ENCODE measurements at regions not wholly inside any gene's neighbourhood (a gene's known extent, or its start where the extent isn't known, plus 50 kb on each side); places are given as distances from the start of the nearest gene placed in this dataset.
"Not testable (repeated sequence)": the region's sequence is repeated elsewhere in the genome, so short reads cannot be mapped to it uniquely, and the experiment has no call there.

- no peaks in the 10 kb centered on the region for H3K4me1 Mint-ChIP-seq
- H3K36me3 Mint-ChIP-seq, result no peaks in the 10 kb centered on the region
- no peaks in the 10 kb centered on the region for H3K27me3 ChIP-seq (ENCODE audit: control insufficient read depth in 2 of 2, insufficient read depth in 2 of 2, low read length in 2 of 2)
- no peak overlapping the region for H3K27ac Mint-ChIP-seq
- CTCF ChIA-PET, result no interaction called here
- no peak overlapping the region for H3K27ac ChIP-seq (ENCODE audit: low read depth, low read length)
- intact Hi-C loops (cut with micrococcal nuclease), result no loop called here
- ATAC-seq (no peak), DNase-seq (no peak)
- H3K4me3 Mint-ChIP-seq, result no peak overlapping the region
- no peaks in the 10 kb centered on the region for H3K4me1 ChIP-seq (ENCODE audit: control insufficient read depth in 2 of 2, insufficient read depth in 2 of 2, low read length in 2 of 2)
- no peaks in the 10 kb centered on the region for H3K36me3 ChIP-seq (ENCODE audit: control insufficient read depth in 2 of 3, insufficient read depth in 3 of 3, low read length in 3 of 3)
- no peaks in the 10 kb centered on the region for H3K9me3 ChIP-seq (ENCODE audit: control insufficient read depth in 2 of 3, low read length in 3 of 3)
- POLR2A ChIA-PET, result no interaction called here
- no peak overlapping the region for H3K4me3 ChIP-seq (ENCODE audit: low read length)
- no peaks in the 10 kb centered on the region for H3K9me3 Mint-ChIP-seq
- peaks cover 0 to 10% (median 2%) of the 10 kb centered on the region in 5 donors for H3K27me3 Mint-ChIP-seq
These were observed 152.0 kb downstream of the NUFIP1 start for GRCh38 chr13:44837250-44837649.

- Mint-ChIP-seq H3K27ac (no peak overlapping the region), H3K36me3 (no peaks in the 10 kb centered on the region), H3K9me3 (no peaks in the 10 kb centered on the region), H3K4me3 (no peak overlapping the region), H3K27me3 (peaks cover 0 to 5% (median 0%) of the 10 kb centered on the region in 5 donors), H3K4me1 (no peaks in the 10 kb centered on the region)
- H3K36me3 ChIP-seq (ENCODE audit: control insufficient read depth in 2 of 3, insufficient read depth in 3 of 3, low read length in 3 of 3), result no peaks in the 10 kb centered on the region
- H3K27ac ChIP-seq (ENCODE audit: low read depth, low read length), result no peak overlapping the region
- CTCF ChIA-PET, result no interaction called here
- no peak overlapping the region for H3K4me3 ChIP-seq (ENCODE audit: low read length)
- H3K4me1 ChIP-seq (ENCODE audit: control insufficient read depth in 2 of 2, insufficient read depth in 2 of 2, low read length in 2 of 2), result no peaks in the 10 kb centered on the region
- ATAC-seq, result no peak
- no peak for DNase-seq
- intact Hi-C loops (cut with micrococcal nuclease), result no loop called here
- no peaks in the 10 kb centered on the region for H3K27me3 ChIP-seq (ENCODE audit: control insufficient read depth in 2 of 2, insufficient read depth in 2 of 2, low read length in 2 of 2)
- no peaks in the 10 kb centered on the region for H3K9me3 ChIP-seq (ENCODE audit: control insufficient read depth in 2 of 3, low read length in 3 of 3)
- POLR2A ChIA-PET, result interaction anchor here (0.6 kb wide), 1 partner anchor 1689 kb away, joined by 3 read pairs; no protein-coding TSS in a partner anchor
These were observed 154.9 kb downstream of the NUFIP1 start for GRCh38 chr13:44834404-44834803.

GRCh38 chr13:44833626-44834025, 155.6 kb downstream of the NUFIP1 start:
- Mint-ChIP-seq H3K9me3 (no peaks in the 10 kb centered on the region), H3K27me3 (peaks cover 0 to 5% (median 0%) of the 10 kb centered on the region in 5 donors), H3K27ac (no peak overlapping the region), H3K36me3 (no peaks in the 10 kb centered on the region), H3K4me1 (no peaks in the 10 kb centered on the region), H3K4me3 (no peak overlapping the region)
- H3K27me3 ChIP-seq (ENCODE audit: control insufficient read depth in 2 of 2, insufficient read depth in 2 of 2, low read length in 2 of 2), result no peaks in the 10 kb centered on the region
- H3K4me1 ChIP-seq (ENCODE audit: control insufficient read depth in 2 of 2, insufficient read depth in 2 of 2, low read length in 2 of 2), result no peaks in the 10 kb centered on the region
- H3K36me3 ChIP-seq (ENCODE audit: control insufficient read depth in 2 of 3, insufficient read depth in 3 of 3, low read length in 3 of 3), result no peaks in the 10 kb centered on the region
- no peak overlapping the region for H3K27ac ChIP-seq (ENCODE audit: low read depth, low read length)
- ChIA-PET CTCF (no interaction called here), POLR2A (no interaction called here)
- intact Hi-C loops (cut with micrococcal nuclease), result no loop called here
- no peak overlapping the region for H3K4me3 ChIP-seq (ENCODE audit: low read length)
- no peaks in the 10 kb centered on the region for H3K9me3 ChIP-seq (ENCODE audit: control insufficient read depth in 2 of 3, low read length in 3 of 3)
- DNase-seq (no peak), ATAC-seq (no peak)

- peaks cover 0 to 5% (median 0%) of the 10 kb centered on the region in 5 donors for H3K27me3 Mint-ChIP-seq
- no peaks in the 10 kb centered on the region for H3K4me1 Mint-ChIP-seq
- CTCF ChIA-PET, result interaction anchor here (0.6 kb wide), 1 partner anchor 56 kb away, joined by 4 read pairs; no protein-coding TSS in a partner anchor
- Histone ChIP-seq H3K4me3 (ENCODE audit: low read length) (no peak overlapping the region), H3K9me3 (ENCODE audit: control insufficient read depth in 2 of 3, low read length in 3 of 3) (no peaks in the 10 kb centered on the region), H3K27me3 (ENCODE audit: control insufficient read depth in 2 of 2, insufficient read depth in 2 of 2, low read length in 2 of 2) (no peaks in the 10 kb centered on the region), H3K27ac (ENCODE audit: low read depth, low read length) (no peak overlapping the region), H3K36me3 (ENCODE audit: control insufficient read depth in 2 of 3, insufficient read depth in 3 of 3, low read length in 3 of 3) (no peaks in the 10 kb centered on the region), H3K4me1 (ENCODE audit: control insufficient read depth in 2 of 2, insufficient read depth in 2 of 2, low read length in 2 of 2) (no peaks in the 10 kb centered on the region)
- no peak overlapping the region for H3K4me3 Mint-ChIP-seq
- intact Hi-C loops (cut with micrococcal nuclease), result no loop called here
- H3K36me3 Mint-ChIP-seq, result no peaks in the 10 kb centered on the region
- no peak for ATAC-seq
- H3K27ac Mint-ChIP-seq, result no peak overlapping the region
- POLR2A ChIA-PET, result no interaction called here
- DNase-seq, result no peak
- no peaks in the 10 kb centered on the region for H3K9me3 Mint-ChIP-seq
These were observed 156.1 kb downstream of the NUFIP1 start for GRCh38 chr13:44833139-44833538.

GRCh38 chr13:44826591-44827350, 162.5 kb downstream of the NUFIP1 start:
- Mint-ChIP-seq H3K36me3 (no peaks in the 10 kb centered on the region), H3K27ac (no peak overlapping the region), H3K4me3 (no peak overlapping the region), H3K27me3 (peaks cover 0 to 2% (median 0%) of the 10 kb centered on the region in 5 donors), H3K4me1 (peaks cover 0 to 2% (median 0%) of the 10 kb centered on the region in 7 donors), H3K9me3 (no peaks in the 10 kb centered on the region)
- CTCF ChIA-PET, result no interaction called here
- DNase-seq (no peak), ATAC-seq (no peak)
- Histone ChIP-seq H3K4me1 (ENCODE audit: control insufficient read depth in 2 of 2, insufficient read depth in 2 of 2, low read length in 2 of 2) (no peaks in the 10 kb centered on the region), H3K27me3 (ENCODE audit: control insufficient read depth in 2 of 2, insufficient read depth in 2 of 2, low read length in 2 of 2) (no peaks in the 10 kb centered on the region), H3K36me3 (ENCODE audit: control insufficient read depth in 2 of 3, insufficient read depth in 3 of 3, low read length in 3 of 3) (no peaks in the 10 kb centered on the region), H3K27ac (ENCODE audit: low read depth, low read length) (no peak overlapping the region), H3K4me3 (ENCODE audit: low read length) (no peak overlapping the region), H3K9me3 (ENCODE audit: control insufficient read depth in 2 of 3, low read length in 3 of 3) (no peaks in the 10 kb centered on the region)
- POLR2A ChIA-PET, result no interaction called here
- intact Hi-C loops (cut with micrococcal nuclease), result no loop called here

- Mint-ChIP-seq H3K9me3 (no peaks in the 10 kb centered on the region), H3K27ac (no peak overlapping the region), H3K4me3 (no peak overlapping the region), H3K36me3 (no peaks in the 10 kb centered on the region), H3K27me3 (peaks cover 0 to 2% (median 0%) of the 10 kb centered on the region in 5 donors), H3K4me1 (peaks cover 0 to 2% (median 0%) of the 10 kb centered on the region in 7 donors)
- intact Hi-C loops (cut with micrococcal nuclease), result no loop called here
- POLR2A ChIA-PET, result no interaction called here
- CTCF ChIA-PET, result no interaction called here
- H3K36me3 ChIP-seq (ENCODE audit: control insufficient read depth in 2 of 3, insufficient read depth in 3 of 3, low read length in 3 of 3), result no peaks in the 10 kb centered on the region
- H3K4me1 ChIP-seq (ENCODE audit: control insufficient read depth in 2 of 2, insufficient read depth in 2 of 2, low read length in 2 of 2), result no peaks in the 10 kb centered on the region
- no peak for ATAC-seq
- DNase-seq, result no peak
- H3K4me3 ChIP-seq (ENCODE audit: low read length), result no peak overlapping the region
- no peaks in the 10 kb centered on the region for H3K27me3 ChIP-seq (ENCODE audit: control insufficient read depth in 2 of 2, insufficient read depth in 2 of 2, low read length in 2 of 2)
- H3K9me3 ChIP-seq (ENCODE audit: control insufficient read depth in 2 of 3, low read length in 3 of 3), result no peaks in the 10 kb centered on the region
- no peak overlapping the region for H3K27ac ChIP-seq (ENCODE audit: low read depth, low read length)
These were observed 163.3 kb downstream of the NUFIP1 start for GRCh38 chr13:44825953-44826352.

GRCh38 chr13:44823555-44823954, 165.7 kb downstream of the NUFIP1 start:
- H3K9me3 ChIP-seq (ENCODE audit: control insufficient read depth in 2 of 3, low read length in 3 of 3); H3K27ac ChIP-seq (ENCODE audit: low read depth, low read length); H3K4me1 Mint-ChIP-seq; H3K27me3 Mint-ChIP-seq; ATAC-seq; H3K36me3 ChIP-seq (ENCODE audit: control insufficient read depth in 2 of 3, insufficient read depth in 3 of 3, low read length in 3 of 3); H3K4me3 ChIP-seq (ENCODE audit: low read length); intact Hi-C loops (cut with micrococcal nuclease); H3K27me3 ChIP-seq (ENCODE audit: control insufficient read depth in 2 of 2, insufficient read depth in 2 of 2, low read length in 2 of 2); H3K27ac Mint-ChIP-seq; H3K9me3 Mint-ChIP-seq; H3K4me3 Mint-ChIP-seq; DNase-seq; CTCF ChIA-PET; H3K4me1 ChIP-seq (ENCODE audit: control insufficient read depth in 2 of 2, insufficient read depth in 2 of 2, low read length in 2 of 2); H3K36me3 Mint-ChIP-seq: not testable (repeated sequence)
- POLR2A ChIA-PET, result interaction anchor here (0.6 kb wide), 1 partner anchor 339 kb away, joined by 5 read pairs; no protein-coding TSS in a partner anchor
